Hematopoietic multipotent progenitor cell treated with erythropoietin and hydrocortisone succinate and interleukin-3 and kit ligand, for 17 days (in vitro differentiated cells): ENCODE measurements at regions not wholly inside any gene's neighbourhood (a gene's known extent, or its start where the extent isn't known, plus 50 kb on each side); places are given as distances from the start of the nearest gene placed in this dataset.

ENCODE experiments used
- DNase-seq: peaks from one replicate; pipeline ENCODE4 v3.0.0-alpha.2; 2015; ENCODE audit warnings: low spot score

DNA sequence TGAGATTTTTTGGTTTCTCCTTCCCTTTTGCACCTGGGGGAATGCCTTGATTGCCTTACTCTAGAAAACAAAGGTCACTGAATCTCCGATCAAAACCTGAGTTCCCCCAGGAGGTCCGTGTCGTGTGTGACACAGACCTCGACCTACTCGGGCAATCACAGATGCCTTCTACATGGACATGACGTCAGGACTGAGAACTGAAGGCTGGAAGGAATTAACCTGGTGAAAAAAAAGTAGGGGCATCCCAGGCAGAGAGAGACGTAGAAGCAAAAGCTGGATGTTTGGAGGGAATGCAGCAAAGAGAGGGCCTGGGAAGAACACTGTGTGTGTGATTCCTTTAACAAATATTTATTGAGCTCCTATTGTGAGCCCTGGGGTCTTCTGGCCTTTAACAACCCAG is 178.0 kb downstream of the PRDM2 start:
- no peak for DNase-seq

DNA sequence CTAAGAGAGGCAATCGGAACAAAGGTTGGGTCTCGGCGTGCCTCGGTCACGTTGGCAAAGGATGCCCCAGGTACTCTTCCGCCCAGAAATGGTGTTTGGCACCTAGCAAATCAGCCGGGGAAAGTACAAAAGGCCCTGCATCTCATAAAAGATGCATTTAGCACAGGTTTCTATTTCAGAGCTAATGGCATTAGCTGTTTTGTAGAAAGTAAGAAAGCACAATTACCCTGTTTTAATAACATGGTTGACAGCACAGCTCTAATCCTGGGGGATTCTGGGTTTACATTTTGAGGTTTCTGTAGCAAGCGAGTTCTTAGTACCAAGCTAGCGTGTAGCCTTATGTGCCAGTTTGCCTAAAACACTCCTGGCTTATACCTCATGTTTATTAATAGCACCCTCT is 178.5 kb downstream of the PRDM2 start:
- no peak for DNase-seq

DNA sequence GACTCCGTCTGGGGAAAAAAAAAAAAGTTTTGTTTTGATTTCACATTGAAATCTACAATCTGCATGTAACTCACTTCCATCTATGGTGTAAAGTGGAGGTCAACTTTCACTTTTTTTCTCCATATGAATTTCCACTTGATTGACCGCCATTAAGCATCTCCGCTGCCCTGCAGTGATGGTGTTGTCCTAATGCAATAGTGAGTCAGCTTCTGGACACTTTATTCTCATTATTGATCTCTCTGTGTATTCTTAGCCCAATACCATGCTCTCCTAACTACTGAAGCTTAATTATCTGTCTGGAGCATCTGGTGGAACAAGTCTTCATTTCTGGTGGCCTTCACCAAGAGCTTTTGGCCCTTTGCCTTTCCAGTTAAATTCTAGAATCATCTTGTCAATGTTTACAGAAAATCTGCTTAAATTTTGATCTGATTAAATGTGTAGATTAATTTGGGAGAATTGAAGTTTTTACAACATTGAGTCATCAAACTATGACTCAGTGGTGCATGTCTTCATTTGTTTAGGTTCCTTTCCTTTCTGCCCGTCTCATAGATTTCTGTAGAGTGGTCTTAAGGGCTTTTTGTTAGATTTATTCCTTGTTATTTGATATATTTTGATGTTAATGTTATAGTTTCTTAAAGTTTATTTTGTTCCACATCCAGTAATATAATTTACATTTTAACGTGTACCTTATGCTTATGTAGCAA is 181.5 kb downstream of the PRDM2 start:
- DNase-seq: no peak

DNA sequence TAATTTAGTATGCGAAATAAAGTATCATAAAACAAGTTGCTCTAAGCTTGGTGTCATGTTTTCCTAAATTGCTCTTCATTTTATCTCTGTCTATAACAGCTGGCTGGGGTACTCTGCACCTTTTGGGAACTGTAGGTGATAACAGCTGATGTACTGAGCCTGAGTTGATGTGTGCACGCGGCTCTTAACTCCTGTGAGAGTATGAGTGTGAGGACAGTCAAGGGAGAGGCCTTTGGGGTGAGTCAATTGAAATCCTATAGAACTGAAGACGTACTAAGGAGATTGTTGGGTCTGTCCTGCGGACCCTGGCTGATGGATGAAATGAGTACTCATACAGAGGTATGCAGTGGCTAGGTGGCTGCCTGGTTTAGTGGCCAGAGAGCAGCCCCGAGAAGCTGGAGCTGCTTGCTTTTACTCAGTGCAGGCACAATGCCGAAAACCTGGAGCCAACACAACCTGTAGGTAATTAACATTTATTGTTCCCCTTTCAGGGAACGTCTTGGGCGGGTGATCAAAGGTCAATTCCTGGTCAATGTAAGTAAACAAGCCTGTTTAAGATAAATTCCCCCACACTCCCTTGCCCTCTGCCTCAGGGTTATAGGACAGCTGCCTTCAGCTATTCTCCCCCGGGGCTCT is 188.5 kb downstream of the PRDM2 start:
- DNase-seq: no peak

DNA sequence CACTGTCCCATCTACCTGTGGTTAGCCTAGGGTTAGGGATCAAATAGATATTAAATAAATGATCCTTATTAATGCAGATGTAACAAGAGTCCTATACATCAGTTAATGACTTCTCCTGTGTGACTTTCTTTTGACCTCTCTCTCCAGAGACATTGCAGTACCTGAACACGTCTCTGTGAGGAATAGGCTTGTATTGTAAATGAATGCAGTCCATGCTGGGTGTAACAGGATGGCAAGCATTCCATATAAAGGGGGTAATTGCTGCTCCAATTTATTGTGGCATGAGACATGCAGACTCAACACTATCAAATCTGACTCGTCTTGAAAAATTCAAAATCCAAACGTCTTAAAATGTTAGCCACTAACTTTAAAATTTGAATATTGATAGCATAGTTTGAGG is 189.5 kb downstream of the PRDM2 start:
- no peak for DNase-seq

DNA sequence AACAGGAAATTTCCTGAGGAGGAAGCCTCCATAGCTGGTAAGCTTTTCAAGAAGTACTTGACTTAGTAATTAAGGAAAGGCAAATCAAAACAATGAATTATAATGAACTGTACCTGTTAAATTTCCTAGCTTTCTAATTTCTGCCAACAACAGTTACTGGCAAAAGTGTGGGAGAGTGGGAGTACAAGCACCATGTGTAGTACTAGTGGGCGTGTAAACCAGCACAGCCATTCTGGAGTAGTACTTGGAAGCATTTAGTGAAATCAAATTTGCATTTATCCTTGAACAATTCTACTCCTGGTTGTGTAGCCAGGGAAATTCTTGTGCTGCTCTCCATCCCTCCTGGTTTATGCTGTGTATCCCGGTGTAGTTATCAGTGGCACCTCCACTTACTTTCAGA is 190.8 kb downstream of the PRDM2 start:
- DNase-seq: no peak

DNA sequence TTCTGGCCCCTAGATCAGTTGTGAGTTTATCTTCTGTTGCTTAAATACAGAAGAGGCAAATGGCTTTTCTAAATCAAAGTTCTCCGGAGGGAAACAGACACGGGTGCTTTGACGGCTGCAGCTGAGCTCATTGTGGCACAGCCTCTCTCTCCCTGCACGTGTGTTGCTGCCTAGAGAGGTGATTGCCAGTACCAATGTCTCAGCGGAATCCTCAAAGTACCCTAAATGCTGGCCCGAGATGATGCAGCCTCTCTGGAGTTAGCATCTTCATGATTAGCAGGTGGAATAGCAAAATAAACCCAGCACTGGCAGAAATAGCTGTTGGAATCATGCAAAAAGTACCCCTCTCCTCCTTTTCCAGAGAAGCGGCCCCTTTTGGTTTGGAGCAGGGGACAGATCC is 192.2 kb downstream of the PRDM2 start:
- DNase-seq: no peak

DNA sequence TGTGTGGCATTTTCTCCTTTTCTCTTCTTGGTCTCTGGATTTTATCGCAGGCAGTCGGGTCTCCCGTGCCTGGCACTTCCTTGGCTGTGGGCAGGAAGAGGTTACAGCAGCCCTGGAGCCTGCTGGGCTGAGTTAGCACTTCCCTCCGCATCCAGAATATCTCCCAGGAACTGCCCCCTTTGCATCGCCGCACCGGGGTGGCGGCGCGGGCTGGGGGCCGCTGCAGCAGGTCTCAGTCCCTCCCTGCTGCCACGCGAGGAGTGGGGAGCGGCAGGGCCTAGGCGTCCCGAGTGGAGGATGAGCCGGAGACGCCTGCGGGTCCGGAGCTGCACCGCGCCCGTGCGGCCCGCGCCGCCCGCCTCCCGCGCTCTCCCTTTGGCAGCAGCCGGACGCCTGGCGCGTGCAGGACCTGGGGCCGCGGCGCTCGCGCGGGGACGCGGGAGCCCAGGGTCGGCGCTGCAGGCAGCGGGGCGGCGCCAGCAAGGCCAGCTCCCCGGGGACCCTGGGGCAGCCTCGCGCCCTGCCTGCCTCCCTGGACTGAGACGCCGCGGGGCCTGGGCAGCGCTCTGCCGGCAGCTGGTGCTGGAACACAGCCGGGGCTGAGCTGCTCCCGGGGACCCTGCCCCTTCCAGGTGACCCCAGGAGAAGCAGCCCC is 192.8 kb downstream of the PRDM2 start:
- no peak for DNase-seq

DNA sequence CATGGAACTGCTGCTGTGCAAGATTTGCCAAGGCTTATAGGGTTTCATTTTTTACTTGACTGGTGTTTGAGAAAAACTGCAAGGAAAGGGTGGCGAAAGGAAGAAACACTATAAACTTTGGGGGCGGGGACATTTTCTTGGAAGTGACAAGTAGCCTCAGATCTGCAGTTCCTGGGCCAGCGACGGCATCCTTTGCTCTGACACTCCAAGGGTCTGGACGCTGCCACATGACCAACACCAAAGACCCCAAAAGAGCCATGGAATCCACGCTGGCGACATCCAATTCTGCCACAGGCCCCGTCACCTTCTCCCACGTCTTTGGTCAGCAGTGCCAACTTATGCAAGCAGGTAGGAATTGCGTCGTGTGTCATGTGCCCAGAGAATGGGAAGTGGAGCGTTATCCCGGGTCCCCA is 193.4 kb downstream of the PRDM2 start:
- DNase-seq: no peak

DNA sequence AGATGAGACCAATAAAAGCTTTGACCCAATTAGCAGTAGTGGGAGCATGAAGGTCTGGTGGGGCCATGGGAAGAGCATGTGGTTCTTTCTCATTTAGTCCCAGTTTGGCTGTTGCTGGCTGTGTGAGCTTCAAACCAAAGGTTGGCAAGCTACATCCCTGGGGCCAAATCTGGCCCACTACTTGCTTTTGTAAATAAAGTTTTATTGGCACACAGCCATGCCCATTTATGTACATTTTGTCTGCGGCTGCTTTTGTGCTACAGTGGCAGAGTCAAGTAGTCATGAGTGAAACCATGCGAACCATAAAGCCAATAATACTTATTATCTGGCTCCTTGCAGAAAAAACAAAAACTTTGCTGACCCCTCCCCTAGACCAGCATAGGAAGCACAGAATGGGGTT is 196.9 kb downstream of the PRDM2 start:
- no peak for DNase-seq

DNA sequence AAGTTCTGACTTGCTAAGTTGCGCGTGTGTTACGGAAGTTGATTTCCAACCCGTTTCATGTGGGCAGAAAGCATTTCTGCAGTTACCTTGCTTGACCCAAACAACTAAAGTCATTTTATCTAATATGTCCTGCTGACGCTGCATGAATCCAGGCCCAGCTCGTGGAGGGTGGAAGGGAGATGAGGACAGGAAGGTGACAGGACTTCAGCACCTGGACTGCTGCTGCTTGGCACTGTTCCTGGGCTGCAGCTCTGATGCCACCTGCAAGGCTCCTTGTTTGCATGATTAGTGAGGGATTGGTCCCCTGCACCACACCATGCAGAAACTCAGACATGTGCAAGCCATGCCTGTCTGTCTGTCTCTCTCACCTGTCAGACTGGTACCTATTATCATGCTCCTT is 198.4 kb downstream of the PRDM2 start:
- no peak for DNase-seq

DNA sequence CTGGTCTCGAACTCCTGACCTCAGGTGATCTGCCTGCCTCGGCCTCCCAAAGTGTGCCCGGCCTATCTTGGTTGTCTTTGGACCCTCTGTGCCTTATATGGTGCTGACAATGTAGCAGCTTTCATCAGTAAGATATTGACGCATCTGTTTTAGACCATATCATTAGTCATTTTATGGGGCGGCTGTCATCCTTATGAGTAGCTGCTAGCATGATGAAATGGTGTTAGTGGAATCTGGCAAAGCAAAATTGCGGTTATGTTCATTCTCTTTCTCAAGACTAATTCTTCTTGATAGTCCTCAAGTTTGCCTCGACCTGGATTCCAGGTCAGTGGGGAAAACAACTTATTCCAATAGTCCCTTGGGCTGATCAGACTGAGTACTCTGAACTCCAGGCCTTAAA is 199.9 kb downstream of the PRDM2 start:
- DNase-seq: no peak

DNA sequence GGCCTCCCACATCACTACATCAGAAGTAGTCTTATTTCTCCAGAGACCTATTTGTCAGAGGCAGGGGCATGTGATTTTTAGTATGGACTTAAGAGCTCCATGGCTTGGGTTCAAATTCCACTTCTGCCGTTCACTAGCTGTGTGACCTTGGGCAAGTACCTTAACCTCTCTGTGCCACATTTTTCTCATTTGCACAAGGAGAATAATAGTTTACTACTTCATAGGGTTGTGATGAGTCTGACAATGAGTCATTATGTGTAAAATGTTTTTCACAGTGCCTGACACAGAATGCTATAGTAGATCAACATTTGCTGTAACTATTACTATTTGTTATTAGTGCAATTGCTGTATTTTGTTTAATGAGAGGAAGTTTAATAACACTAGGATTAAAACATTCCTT is 200.6 kb downstream of the PRDM2 start:
- DNase-seq: no peak

DNA sequence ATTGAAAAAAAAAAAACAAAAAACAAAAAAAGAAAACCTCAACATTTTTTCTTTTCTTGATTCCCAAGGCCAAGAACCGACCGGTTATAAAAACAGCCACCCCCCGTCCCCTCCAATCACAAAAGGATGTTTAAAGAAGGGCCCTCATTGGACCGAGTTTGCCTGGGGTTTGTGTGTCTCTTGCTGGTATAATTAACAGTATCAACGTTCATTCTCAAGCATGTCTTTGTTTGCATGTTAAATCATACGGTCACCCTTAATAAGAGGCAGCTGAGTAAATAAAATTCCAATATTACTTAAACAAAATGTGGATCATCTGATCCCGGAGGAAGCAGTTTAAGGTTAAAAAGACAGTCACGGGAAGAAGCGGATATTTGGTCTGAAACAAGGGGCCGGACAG is 201.1 kb downstream of the PRDM2 start:
- DNase-seq: no peak

DNA sequence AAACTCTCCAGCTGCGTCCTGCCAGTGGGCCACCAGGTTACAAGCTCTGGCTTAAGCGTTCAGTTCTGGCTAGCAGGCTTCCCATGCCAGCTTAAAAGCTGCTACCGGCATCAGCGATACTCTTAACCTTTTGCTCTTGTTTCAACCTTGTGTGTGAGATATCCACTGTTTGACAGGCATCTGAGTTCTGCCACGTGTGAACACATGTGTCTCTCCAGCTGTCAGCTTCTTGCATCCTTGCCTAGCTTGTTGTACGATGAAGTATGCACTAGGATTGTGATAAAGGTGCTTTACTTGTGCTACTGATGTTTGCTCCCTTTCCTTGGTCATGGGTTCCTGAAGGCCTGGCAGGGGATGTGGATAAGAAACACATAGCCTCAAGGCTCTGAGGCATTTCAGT is 201.6 kb downstream of the PRDM2 start:
- no peak for DNase-seq

DNA sequence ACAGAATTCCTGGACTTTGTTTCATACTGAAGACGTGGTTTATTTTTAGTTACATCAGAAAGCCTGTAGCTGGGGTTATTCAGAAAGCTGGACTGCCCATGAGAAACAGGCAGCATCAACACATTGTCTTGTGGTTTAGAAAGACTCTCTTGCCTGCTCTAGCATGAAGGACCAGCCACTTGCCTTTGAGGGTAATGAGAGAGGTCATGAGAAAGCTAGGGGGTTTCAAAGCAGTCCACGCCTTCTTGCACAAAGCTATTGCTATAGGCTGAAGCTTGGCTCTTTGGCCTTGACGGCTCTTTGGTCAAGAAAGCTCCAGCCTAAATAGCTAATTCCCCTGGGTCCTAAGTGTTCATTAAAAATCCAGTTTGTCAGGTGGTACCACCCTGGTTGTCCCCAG is 208.1 kb downstream of the PRDM2 start:
- DNase-seq: no peak

DNA sequence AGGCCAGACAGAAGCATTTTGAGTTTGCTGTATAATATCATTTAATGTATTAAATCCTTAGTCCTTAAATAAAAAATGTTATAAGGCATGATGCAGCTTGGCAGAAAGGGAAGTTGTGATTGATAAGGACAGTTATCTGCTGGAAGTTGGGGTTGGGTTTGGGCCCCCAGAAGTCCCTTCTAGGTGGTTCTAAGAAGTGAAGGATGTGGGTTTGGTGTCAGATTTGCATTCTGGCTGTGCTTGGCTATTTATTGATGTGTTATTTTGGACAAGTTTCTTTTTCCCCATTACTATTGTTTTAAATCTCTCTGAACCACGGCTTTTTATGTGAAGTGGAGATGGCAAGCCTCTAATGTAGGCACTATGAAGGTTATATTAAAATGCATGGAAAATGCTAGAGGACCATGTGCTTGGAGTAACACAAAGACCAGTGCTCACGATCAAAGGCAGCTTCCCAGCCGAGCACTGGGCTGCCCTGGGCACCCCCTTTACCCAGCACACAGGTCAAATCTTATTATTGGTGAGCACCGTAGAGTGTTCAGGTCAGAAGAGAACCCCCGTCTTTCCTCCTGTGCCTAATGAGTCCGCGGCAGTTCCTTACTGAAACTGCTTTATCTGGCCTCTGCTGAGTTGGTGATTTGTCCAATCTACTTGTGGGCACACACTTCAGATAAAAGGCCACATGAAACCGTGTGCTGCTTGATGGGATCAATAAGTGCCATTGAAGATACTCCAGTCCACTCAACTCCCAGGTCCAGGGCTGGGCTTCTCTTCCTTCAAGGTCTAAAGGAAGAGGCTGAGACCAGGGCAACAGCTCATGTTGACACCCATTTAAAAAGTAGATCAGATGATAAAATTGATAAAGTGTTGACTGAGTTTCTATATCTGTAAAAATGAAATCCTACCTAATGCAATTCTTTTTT is 212.0 kb downstream of the PRDM2 start:
- DNase-seq: no peak

DNA sequence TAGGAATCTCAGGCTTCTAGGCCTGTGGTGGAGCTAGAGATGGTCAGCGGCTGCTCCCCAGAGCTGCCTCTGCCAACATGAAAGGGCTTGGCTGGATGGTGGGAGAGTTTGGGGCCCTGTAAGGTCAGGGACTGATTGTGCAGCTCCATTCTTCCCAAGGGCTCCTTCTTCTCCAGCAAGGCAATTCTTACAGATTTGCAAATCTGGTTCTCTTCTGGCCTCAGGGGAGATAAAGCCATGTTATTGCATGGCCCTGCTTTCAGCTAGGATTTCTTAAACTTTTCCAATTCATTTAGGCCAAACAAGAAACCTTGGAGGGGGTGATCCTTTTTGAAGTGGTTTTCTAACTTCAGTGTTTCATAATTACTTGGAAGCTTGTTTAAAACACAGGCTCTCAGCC is 213.4 kb downstream of the PRDM2 start:
- no peak for DNase-seq

DNA sequence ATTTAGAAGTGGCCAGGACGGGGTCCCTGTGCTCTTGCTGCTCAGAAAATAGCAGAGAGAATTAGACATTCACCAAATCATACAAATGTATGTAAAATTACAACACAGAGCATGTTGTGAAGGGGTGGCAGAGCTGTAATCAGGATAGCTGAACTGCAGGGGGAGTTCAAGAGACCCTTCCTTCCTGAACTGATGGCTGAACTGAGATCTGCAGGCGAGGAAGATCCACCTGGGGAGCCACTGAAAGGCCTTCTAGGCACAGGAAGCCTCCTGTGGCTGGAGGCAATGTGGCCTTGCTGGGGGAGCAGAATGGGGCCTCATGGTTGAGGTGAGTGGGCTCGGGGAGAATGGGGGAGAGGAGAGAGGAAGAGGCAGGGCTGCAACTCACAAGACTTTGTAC is 216.5 kb downstream of the PRDM2 start:
- no peak for DNase-seq

DNA sequence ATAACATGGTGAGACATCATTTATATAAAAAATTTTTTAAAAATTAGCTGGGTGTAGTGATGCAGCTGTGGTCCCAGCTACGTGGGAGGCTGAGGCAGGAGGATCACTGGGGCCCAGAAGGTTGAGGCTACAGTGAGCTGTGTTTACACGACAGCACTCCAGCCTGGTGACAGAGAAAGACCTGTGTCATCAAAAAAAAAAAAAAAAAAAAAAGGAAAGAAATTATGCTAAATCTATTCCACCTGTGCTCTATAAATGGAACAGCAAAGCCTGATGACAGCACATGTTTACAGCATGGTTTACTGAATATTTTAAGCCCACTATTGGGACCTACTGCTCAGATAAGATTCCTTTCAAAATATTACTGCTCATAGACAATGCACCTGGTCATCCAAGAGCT is 217.6 kb downstream of the PRDM2 start:
- no peak for DNase-seq

DNA sequence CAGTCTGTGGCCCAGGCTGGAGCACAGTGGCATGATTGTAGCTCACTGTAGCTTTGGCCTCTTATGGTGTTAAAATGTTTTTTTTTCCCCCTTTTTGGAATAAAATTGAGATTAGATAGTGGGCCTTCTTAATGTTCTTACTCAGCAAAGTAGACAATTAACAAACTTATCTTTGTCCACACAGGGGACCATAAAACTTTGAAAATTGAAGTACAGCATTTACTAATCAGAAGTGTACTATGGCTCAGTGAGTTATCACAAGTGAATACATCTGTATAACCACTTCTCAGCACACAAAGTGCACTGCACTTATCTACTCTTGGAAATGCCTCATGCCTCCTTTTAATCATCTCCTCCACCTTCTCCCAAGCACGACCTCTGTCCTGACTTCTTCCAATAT is 218.9 kb downstream of the PRDM2 start:
- no peak for DNase-seq

DNA sequence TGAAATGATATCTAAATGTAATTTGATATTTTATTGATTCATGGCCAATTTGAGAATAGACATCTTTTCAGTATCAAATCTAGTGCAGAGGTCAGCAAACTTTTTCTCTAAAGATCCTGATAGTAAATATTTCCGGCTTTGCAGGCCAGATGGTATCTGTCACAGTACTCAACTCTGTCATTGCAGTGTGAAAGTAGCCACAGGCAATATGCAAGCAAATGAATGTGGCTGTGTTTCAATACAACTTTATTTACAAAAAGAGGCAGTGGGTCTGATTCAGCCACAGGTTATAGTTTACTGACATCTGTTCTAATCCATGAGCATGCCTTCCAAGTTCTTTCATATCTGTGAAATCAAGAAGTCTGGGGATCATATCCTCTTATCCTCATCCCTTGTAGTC is 221.2 kb downstream of the PRDM2 start:
- DNase-seq: no peak
